BJ (cell line): ENCODE measurements at regions not wholly inside any gene's neighbourhood (a gene's known extent, or its start where the extent isn't known, plus 50 kb on each side); places are given as distances from the start of the nearest gene placed in this dataset.

Experiments used
- CTCF ChIA-PET: fragments of 350-600 bp; formaldehyde crosslinking; extraction: SDS; loops from one replicate; lab custom pipeline; 2021; ENCODE audit warnings: antibody characterized with exemption, inconsistent platforms; lab: Yijun Ruan, JAX
- POLR2A ChIA-PET: fragments of 300-600 bp; sonication (Branson Sonifier 250); formaldehyde crosslinking; extraction: SDS; loops from one replicate; lab custom pipeline; 2021; ENCODE audit warnings: antibody characterized with exemption; lab: Charles Lee
- DNase-seq: peaks from one replicate; pipeline ENCODE4 v3.0.0-alpha.2; 2011; ENCODE audit warnings: low read depth
- H3K27me3 ChIP-seq: 2 replicates; pipeline ENCODE4 v1.6.0; 2011; ENCODE audit warnings: low read length; ENCODE audit not compliant: control insufficient read depth, insufficient read depth
- H3K36me3 ChIP-seq: 2 replicates; pipeline ENCODE4 v1.5.1; 2011; ENCODE audit warnings: low read length; ENCODE audit not compliant: control insufficient read depth, insufficient read depth
- H3K4me3 ChIP-seq: 2 replicates; pipeline ENCODE4 v1.5.1; 2011; ENCODE audit warnings: low read depth, mild to moderate bottlenecking, control low read depth, low read length
- TF ChIP-seq, protein P1 (sequence below): IDR thresholded peaks from 2 replicates; pipeline ENCODE4 v1.5.1; 2011; ENCODE audit warnings: low read depth, mild to moderate bottlenecking, control low read depth, inconsistent platforms, low read length, moderate library complexity; ENCODE audit not compliant: insufficient read depth

DNA sequence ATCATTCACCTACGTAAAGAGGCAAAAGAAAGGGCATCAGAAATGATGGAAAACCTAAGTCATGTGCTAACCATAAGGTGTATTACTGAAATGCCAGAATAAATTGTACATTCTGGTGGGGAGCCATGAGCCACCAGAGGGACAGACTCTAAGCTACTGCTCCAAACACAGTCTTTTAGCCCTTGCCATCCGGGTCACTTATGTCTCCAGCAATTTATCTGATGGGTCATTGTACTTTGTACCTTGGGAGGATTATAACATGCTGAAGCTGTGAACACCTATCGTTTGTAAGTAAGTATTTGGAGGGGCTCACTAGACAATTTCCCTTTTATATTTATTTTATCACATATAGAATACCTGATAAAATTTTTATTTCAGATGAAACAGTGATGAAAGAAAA, 495.1 kb downstream of the KIF4B start:
- POLR2A ChIA-PET, result no interaction called here
- H3K27me3 ChIP-seq, result no peaks in the 10 kb centered on the region

DNA sequence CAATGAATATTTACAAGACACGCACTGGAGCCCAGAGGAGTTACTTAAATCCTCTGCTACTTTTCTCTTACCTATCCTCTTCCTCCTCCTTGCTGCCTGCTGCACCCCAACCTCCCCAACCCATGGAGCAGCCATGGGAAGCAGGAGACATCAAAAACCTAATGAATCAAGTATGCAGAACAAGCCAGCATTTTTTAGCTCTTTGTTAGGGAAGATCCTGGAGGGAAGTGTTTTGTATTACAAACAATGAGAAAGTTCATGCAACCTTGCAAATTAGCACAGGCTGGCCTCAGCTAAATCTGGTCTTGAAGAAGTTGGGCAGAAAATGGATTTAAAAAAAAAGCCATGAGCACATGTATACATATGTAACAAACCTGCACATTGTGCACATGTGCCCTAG, 498.8 kb downstream of the KIF4B start:
- ChIA-PET POLR2A (no interaction called here), CTCF (interaction anchor here (0.7 kb wide), 1 partner anchor 19 kb away, joined by 3 read pairs; no protein-coding TSS in a partner anchor)
- Histone ChIP-seq H3K27me3 (no peaks in the 10 kb centered on the region), H3K4me3 (no peak overlapping the region), H3K36me3 (no peaks in the 10 kb centered on the region)
- DNase-seq, result no peak
- TF ChIP-seq, protein P1, sequence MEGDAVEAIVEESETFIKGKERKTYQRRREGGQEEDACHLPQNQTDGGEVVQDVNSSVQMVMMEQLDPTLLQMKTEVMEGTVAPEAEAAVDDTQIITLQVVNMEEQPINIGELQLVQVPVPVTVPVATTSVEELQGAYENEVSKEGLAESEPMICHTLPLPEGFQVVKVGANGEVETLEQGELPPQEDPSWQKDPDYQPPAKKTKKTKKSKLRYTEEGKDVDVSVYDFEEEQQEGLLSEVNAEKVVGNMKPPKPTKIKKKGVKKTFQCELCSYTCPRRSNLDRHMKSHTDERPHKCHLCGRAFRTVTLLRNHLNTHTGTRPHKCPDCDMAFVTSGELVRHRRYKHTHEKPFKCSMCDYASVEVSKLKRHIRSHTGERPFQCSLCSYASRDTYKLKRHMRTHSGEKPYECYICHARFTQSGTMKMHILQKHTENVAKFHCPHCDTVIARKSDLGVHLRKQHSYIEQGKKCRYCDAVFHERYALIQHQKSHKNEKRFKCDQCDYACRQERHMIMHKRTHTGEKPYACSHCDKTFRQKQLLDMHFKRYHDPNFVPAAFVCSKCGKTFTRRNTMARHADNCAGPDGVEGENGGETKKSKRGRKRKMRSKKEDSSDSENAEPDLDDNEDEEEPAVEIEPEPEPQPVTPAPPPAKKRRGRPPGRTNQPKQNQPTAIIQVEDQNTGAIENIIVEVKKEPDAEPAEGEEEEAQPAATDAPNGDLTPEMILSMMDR, result no peak

More for the DNA sequence above, 495.1 kb downstream of the KIF4B start:
- TF ChIP-seq, protein P1, result no peak
- CTCF ChIA-PET, result no interaction called here
- H3K36me3 ChIP-seq, result no peaks in the 10 kb centered on the region
- no peak overlapping the region for H3K4me3 ChIP-seq
- DNase-seq, result no peak

DNA sequence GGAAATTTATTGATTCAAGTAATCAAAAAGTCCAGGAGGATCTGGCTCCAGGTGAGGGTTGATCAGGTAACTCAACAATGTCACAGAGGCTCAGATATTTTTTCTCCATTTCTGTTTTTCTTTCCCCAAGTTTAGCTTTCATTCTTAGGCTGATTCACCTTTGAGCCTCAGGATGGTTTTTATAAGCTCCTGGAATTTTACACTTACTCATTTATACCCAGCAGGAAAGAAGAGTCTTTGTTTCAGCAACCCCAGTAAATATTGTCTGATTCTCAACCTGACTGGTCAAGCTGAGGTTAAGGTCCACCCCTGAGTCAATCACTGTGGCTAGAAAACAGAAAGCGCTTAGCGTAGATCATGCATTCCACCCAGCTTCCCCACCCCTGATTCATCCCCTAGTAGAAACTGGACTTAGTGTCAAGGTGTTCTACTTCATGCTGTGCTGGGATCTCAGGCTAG, 500.6 kb downstream of the KIF4B start:
- Histone ChIP-seq H3K27me3 (no peaks in the 10 kb centered on the region), H3K4me3 (no peak overlapping the region), H3K36me3 (no peaks in the 10 kb centered on the region)
- POLR2A ChIA-PET, result no interaction called here
- CTCF ChIA-PET, result interaction anchor here (0.7 kb wide), 1 partner anchor 96 kb away, joined by 3 read pairs; no protein-coding TSS in a partner anchor
- no peak for DNase-seq
- TF ChIP-seq, protein P1, result no peak

DNA sequence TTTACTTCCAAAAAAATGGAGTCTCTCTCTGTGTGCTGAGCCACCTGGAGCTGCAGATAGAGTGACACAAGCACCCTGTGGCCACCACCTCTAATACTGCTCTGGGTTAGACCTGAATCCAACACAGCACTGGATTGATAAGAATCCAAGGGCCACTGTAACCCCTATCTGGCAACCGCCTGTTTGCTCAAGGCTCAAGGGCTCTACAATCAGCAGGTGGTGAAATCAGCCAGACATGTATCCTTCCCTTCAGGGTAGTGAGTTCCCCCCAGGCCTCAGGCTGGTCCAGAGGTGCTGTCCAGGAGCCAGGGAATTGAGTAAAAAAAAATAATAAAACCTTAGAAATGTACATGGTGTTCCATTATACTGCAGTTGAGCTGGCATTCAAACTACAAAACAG, 509.0 kb downstream of the KIF4B start:
- ChIA-PET POLR2A (no interaction called here), CTCF (no interaction called here)

DNA sequence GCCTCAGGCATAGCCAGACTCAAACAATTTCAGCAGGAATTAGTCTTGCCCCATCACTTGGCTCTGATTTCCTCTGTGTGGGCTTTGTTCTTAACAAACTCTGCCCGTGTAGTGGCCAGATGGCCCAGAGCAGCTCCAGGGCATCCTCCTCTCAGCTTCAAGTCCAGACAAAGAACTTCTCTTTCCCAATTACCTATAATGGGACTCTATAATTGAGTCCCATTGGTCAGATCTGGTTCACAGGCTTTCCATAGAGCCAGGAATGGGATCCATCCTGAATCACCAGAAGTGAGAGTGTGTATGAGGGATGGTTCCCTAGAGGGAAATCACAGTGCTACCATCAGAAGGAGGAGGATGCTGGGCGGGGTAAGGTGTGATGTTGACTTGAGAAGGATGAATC, 515.8 kb downstream of the KIF4B start:
- Histone ChIP-seq H3K4me3 (no peak overlapping the region), H3K36me3 (no peaks in the 10 kb centered on the region), H3K27me3 (no peaks in the 10 kb centered on the region)
- TF ChIP-seq, protein P1, result no peak
- ChIA-PET POLR2A (no interaction called here), CTCF (no interaction called here)
- DNase-seq, result no peak

More for the DNA sequence above, 509.0 kb downstream of the KIF4B start:
- no peak for DNase-seq
- Histone ChIP-seq H3K36me3 (no peaks in the 10 kb centered on the region), H3K27me3 (no peaks in the 10 kb centered on the region), H3K4me3 (no peak overlapping the region)
- TF ChIP-seq, protein P1, result no peak
